ENCODE measurements at regions not wholly inside any gene's neighbourhood (a gene's known extent, or its start where the extent isn't known, plus 50 kb on each side); places are given as distances from the start of the nearest gene placed in this dataset.
"Not testable (repeated sequence)": the region's sequence is repeated elsewhere in the genome, so short reads cannot be mapped to it uniquely, and the experiment has no call there.

- intact Hi-C loops (cut with micrococcal nuclease): no loop called here
Measured at GRCh38 chr10:120048391-120048790, 155.9 kb downstream of the SEC23IP start.

GRCh38 chr10:120051671-120052070 lies 159.1 kb downstream of the SEC23IP start:
- intact Hi-C loops (cut with micrococcal nuclease): no loop called here

GRCh38 chr10:120052964-120053702 lies 160.6 kb downstream of the SEC23IP start:
- intact Hi-C loops (cut with micrococcal nuclease): no loop called here

GRCh38 chr10:120059790-120060189 lies 167.3 kb downstream of the SEC23IP start:
- intact Hi-C loops (cut with micrococcal nuclease): not testable (repeated sequence)

GRCh38 chr10:120067427-120067826 lies 174.9 kb downstream of the SEC23IP start:
- intact Hi-C loops (cut with micrococcal nuclease): no loop called here

GRCh38 chr10:120069700-120070099 lies 177.2 kb downstream of the SEC23IP start:
- intact Hi-C loops (cut with micrococcal nuclease): no loop called here

- intact Hi-C loops (cut with micrococcal nuclease): no loop called here
Measured at GRCh38 chr10:120075349-120075748, 182.8 kb downstream of the SEC23IP start.

- intact Hi-C loops (cut with micrococcal nuclease): no loop called here
Measured at GRCh38 chr10:120076996-120077706, 184.6 kb downstream of the SEC23IP start.

- intact Hi-C loops (cut with micrococcal nuclease): no loop called here
Measured at GRCh38 chr10:120077707-120078492, 185.4 kb downstream of the SEC23IP start.

- intact Hi-C loops (cut with micrococcal nuclease): no loop called here
Measured at GRCh38 chr10:120085096-120085796, 192.7 kb downstream of the SEC23IP start.

GRCh38 chr10:120086066-120086465 lies 193.5 kb downstream of the SEC23IP start:
- intact Hi-C loops (cut with micrococcal nuclease): no loop called here

GRCh38 chr10:120087109-120087508 lies 194.6 kb downstream of the SEC23IP start:
- intact Hi-C loops (cut with micrococcal nuclease): no loop called here

GRCh38 chr10:120095875-120096274 lies 203.3 kb downstream of the SEC23IP start:
- intact Hi-C loops (cut with micrococcal nuclease): no loop called here

GRCh38 chr10:120097766-120098165 lies 205.2 kb downstream of the SEC23IP start:
- intact Hi-C loops (cut with micrococcal nuclease): no loop called here

- intact Hi-C loops (cut with micrococcal nuclease): no loop called here
Measured at GRCh38 chr10:120098232-120098930, 205.9 kb downstream of the SEC23IP start.

GRCh38 chr10:120103738-120104560 lies 211.4 kb downstream of the SEC23IP start:
- intact Hi-C loops (cut with micrococcal nuclease): no loop called here

GRCh38 chr10:120105001-120105400 lies 212.5 kb downstream of the SEC23IP start:
- intact Hi-C loops (cut with micrococcal nuclease): no loop called here

- intact Hi-C loops (cut with micrococcal nuclease): no loop called here
Measured at GRCh38 chr10:120105492-120105891, 213.0 kb downstream of the SEC23IP start.

GRCh38 chr10:120108916-120109315 lies 216.4 kb downstream of the SEC23IP start:
- intact Hi-C loops (cut with micrococcal nuclease): no loop called here

GRCh38 chr10:120109725-120110124 lies 217.2 kb downstream of the SEC23IP start:
- intact Hi-C loops (cut with micrococcal nuclease): not testable (repeated sequence)
